ENCODE measurements at regions not wholly inside any gene's neighbourhood (a gene's known extent, or its start where the extent isn't known, plus 50 kb on each side); places are given as distances from the start of the nearest gene placed in this dataset.

DNA sequence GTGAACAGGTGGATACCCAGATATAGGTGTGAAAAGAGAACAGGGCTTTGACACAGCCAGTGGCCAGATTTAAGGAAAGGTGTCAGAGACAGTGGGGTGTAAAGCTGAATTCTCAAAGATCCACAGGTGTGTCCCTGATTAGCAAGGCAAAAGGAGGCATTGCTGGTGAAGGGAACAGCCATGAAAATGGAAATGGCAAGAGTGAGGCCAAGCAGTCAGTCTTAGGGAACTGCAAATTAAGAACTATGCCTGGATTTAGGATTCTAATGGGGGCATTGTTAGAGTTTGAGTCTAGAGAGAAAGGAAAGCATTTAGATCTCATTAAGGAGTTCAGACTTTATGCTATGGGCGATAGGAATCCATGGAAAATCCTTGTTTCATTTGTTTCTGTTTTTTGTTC is 789.2 kb downstream of the MAFB start:
- Histone ChIP-seq H3K9me3 (peaks cover 0 to under 1% (median 0%) of the 10 kb centered on the region in 11 donors), H3K27ac (no peak overlapping the region), H3K36me3 (no peaks in the 10 kb centered on the region), H3K27me3 (no peaks in the 10 kb centered on the region), H3K4me3 (no peak overlapping the region), H3K4me1 (no peaks in the 10 kb centered on the region)
- ATAC-seq (no peak), DNase-seq (no peak)
- intact Hi-C loops (cut with DNase I) = loop anchor here in 3 of 10 donors (10.0 kb wide), 3 partner anchors 165 to 1055 kb away; partner anchors contain the start of gene MAFB (in 1 of the 3)
- TF ChIP-seq, protein P1, sequence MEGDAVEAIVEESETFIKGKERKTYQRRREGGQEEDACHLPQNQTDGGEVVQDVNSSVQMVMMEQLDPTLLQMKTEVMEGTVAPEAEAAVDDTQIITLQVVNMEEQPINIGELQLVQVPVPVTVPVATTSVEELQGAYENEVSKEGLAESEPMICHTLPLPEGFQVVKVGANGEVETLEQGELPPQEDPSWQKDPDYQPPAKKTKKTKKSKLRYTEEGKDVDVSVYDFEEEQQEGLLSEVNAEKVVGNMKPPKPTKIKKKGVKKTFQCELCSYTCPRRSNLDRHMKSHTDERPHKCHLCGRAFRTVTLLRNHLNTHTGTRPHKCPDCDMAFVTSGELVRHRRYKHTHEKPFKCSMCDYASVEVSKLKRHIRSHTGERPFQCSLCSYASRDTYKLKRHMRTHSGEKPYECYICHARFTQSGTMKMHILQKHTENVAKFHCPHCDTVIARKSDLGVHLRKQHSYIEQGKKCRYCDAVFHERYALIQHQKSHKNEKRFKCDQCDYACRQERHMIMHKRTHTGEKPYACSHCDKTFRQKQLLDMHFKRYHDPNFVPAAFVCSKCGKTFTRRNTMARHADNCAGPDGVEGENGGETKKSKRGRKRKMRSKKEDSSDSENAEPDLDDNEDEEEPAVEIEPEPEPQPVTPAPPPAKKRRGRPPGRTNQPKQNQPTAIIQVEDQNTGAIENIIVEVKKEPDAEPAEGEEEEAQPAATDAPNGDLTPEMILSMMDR (IDR thresholded peaks at IDR 0.05) = no peak
- WGBS, 2 donors = 89 to 96% methylated on average over 1 of the region's 1 CpG

DNA sequence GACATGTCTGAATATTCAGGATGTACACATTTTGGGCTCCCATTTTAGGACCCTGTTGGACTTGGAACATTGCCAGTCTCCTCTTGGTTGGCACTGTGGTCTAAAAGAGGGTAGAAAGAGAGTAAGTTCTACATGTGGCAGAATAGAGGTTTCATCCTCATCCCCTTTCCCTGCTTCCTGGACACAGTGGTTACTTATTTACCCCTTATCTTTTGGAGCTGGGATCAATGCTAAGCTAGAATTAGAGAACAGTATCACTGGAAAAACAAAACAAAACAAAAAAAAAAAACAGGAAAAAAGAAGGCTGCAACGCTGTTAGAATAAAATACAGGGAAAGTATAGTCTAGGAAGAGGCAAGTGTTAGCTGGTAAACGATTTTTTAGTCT is 790.6 kb downstream of the MAFB start:
- 33 to 79% methylated on average over 2 of the region's 2 CpGs for WGBS, 2 donors
- Histone ChIP-seq H3K27me3 (no peaks in the 10 kb centered on the region), H3K4me3 (no peak overlapping the region), H3K9me3 (peaks cover 0 to 2% (median 0%) of the 10 kb centered on the region in 11 donors), H3K36me3 (no peaks in the 10 kb centered on the region), H3K4me1 (peaks cover 0 to 3% (median 0%) of the 10 kb centered on the region in 9 donors), H3K27ac (no peak overlapping the region)
- intact Hi-C loops (cut with DNase I) = loop anchor here in 2 of 10 donors (10.0 kb wide), 2 partner anchors 786 to 1056 kb away; partner anchors contain the start of gene MAFB (in 1 of the 2)
- ATAC-seq (no peak), DNase-seq (no peak)
- TF ChIP-seq, protein P1 (IDR thresholded peaks at IDR 0.05) = no peak

DNA sequence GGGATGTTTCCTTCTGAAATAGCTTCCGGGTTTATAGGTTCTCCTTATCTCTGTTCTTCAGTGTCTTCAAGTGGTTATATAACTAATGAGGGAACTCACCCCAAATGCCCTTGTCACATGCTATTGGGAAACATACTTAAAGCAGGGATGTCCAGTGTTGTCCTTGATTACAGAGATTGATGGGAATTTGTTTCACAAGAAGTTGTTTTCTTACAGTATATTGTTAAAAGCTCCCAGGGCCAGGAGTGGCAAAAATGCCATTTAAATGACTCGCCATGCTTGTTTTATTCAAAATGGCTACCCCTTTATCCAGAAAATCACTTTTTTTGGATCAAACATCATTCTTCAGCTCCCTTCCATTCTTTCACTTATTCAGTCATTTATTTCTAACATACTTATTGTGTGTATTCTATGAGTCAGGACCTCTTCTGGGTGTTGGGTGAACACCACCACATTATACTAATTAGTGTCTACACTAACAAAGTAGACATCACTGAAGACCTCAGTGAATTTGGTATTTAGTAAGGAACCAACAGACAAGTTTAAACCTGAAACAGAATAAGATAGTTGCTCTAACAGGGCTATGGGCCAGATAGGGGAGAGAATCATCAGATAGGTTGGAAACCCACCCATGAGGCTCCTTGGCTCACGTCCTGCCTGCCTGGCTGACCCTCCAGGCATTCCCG is 791.1 kb downstream of the MAFB start:
- no peaks in the 10 kb centered on the region for H3K27me3 ChIP-seq
- H3K4me1 ChIP-seq = peaks cover 0 to 3% (median 0%) of the 10 kb centered on the region in 9 donors
- TF ChIP-seq, protein P1 (IDR thresholded peaks at IDR 0.05) = no peak
- ATAC-seq (no peak), DNase-seq (no peak)
- intact Hi-C loops (cut with DNase I) = loop anchor here in 2 of 10 donors (10.0 kb wide), 2 partner anchors 787 to 1057 kb away; partner anchors contain the start of gene MAFB (in 1 of the 2)
- no peak overlapping the region for H3K4me3 ChIP-seq
- WGBS, 2 donors = 67 to 83% methylated on average over 4 of the region's 4 CpGs
- no peak overlapping the region for H3K27ac ChIP-seq
- no peaks in the 10 kb centered on the region for H3K36me3 ChIP-seq
- H3K9me3 ChIP-seq = peaks cover 0 to 2% (median 0%) of the 10 kb centered on the region in 11 donors

DNA sequence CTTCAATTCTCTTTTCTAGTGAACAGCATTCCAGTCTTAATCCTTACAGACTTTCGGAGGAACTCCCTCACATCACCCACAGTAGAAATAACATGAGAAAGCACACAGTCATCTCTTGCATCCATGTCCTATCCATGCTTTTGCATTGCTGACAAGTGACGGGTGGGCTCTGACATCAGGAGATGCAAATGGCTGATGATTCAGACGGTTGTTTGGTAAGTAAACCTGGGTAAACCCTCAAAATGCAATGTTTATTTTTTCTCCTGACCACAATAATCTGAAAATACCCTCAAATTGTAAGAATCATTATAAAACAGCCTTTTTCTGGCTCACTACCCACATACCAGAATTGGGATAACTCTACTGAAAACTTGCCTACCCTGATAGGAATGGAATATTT is 792.0 kb downstream of the MAFB start:
- ATAC-seq = no peak
- Histone ChIP-seq H3K36me3 (no peaks in the 10 kb centered on the region), H3K27me3 (no peaks in the 10 kb centered on the region), H3K27ac (no peak overlapping the region), H3K9me3 (peaks cover 0 to 2% (median 0%) of the 10 kb centered on the region in 11 donors), H3K4me1 (peaks cover 0 to 6% (median 0%) of the 10 kb centered on the region in 9 donors), H3K4me3 (no peak overlapping the region)
- no peak for DNase-seq
- intact Hi-C loops (cut with DNase I) = loop anchor here in 2 of 10 donors (10.0 kb wide), 2 partner anchors 788 to 1058 kb away; partner anchors contain the start of gene MAFB (in 1 of the 2)
- 68 to 81% methylated on average over 3 of the region's 3 CpGs for WGBS, 2 donors
- TF ChIP-seq, protein P1 (IDR thresholded peaks at IDR 0.05) = no peak
